PC-9 (cell line): ENCODE measurements at regions not wholly inside any gene's neighbourhood (a gene's known extent, or its start where the extent isn't known, plus 50 kb on each side); places are given as distances from the start of the nearest gene placed in this dataset.

Experiments
- BruUV-seq: library from RNA; stranded (reverse); fragments of 400-500 nt; replicated peaks from 2 replicates; lab custom pipeline; 2021; lab: Mats Ljungman, UMichigan
- CTCF ChIA-PET: fragments of 300-600 bp; sonication (Branson Sonifier 250); formaldehyde crosslinking; loops from one replicate; lab custom pipeline; 2022; ENCODE audit warnings: antibody characterized with exemption; lab: Charles Lee
- POLR2A ChIA-PET: fragments of 300-600 bp; sonication (Branson Sonifier 250); formaldehyde crosslinking; loops from one replicate; lab custom pipeline; 2022; ENCODE audit warnings: antibody characterized with exemption; ENCODE audit not compliant: unreplicated experiment; lab: Charles Lee
- DNase-seq, 2 experiments: peaks; one replicate each; pipeline versions ENCODE4 v3.0.0 to v3.0.0-alpha.2; 2015 to 2022; ENCODE audit warnings: mixed read lengths in 1 of 2
- H2AFZ ChIP-seq: fragments of 200-600 bp; sonication (generic); 2 replicates; pipeline ENCODE4 v1.8.1; 2017; ENCODE audit warnings: antibody characterized with exemption
- H3F3A ChIP-seq: fragments of 200-600 bp; sonication (generic); 2 replicates; pipeline ENCODE4 v1.8.1; 2017; ENCODE audit warnings: antibody characterized with exemption, mild to moderate bottlenecking, low read depth; ENCODE audit not compliant: insufficient read depth
- H3K27ac ChIP-seq: fragments of 200-600 bp; sonication (generic); 2 replicates; pipeline ENCODE4 v1.6.1; 2016; ENCODE audit warnings: mixed run types
- H3K27me3 ChIP-seq: fragments of 200-600 bp; sonication (generic); 2 replicates; pipeline ENCODE4 v1.6.1; 2016; ENCODE audit warnings: low read depth, mixed run types; ENCODE audit not compliant: insufficient read depth
- H3K36me3 ChIP-seq: fragments of 200-600 bp; sonication (generic); 2 replicates; pipeline ENCODE4 v1.6.1; 2016; ENCODE audit warnings: low read depth, mixed run types
- H3K4me1 ChIP-seq: fragments of 200-600 bp; sonication (generic); replicated peaks from 2 replicates; pipeline ENCODE4 v1.6.1; 2016; ENCODE audit warnings: mixed run types; ENCODE audit not compliant: insufficient read depth
- H3K4me2 ChIP-seq: fragments of 200-600 bp; sonication (generic); 2 replicates; pipeline ENCODE4 v1.6.1; 2017; ENCODE audit warnings: mixed run types
- H3K4me3 ChIP-seq: fragments of 200-600 bp; sonication (generic); 2 replicates; pipeline ENCODE4 v1.6.1; 2016; ENCODE audit warnings: mixed run types
- H3K79me2 ChIP-seq: fragments of 200-600 bp; sonication (generic); 2 replicates; pipeline ENCODE4 v1.6.1; 2017; ENCODE audit warnings: low read depth, mixed run types
- H3K9me2 ChIP-seq: fragments of 200-600 bp; sonication (generic); 2 replicates; pipeline ENCODE4 v1.8.1; 2017; ENCODE audit warnings: mild to moderate bottlenecking; ENCODE audit not compliant: insufficient read depth
- H3K9me3 ChIP-seq: fragments of 200-600 bp; sonication (generic); 2 replicates; pipeline ENCODE4 v1.8.1; 2016; ENCODE audit warnings: low read depth; ENCODE audit not compliant: insufficient read depth
- H4K20me1 ChIP-seq: fragments of 200-600 bp; sonication (generic); 2 replicates; pipeline ENCODE4 v1.8.1; 2017; ENCODE audit not compliant: insufficient read depth
- CTCF ChIP-seq: fragments of 200-600 bp; sonication (generic); conservative IDR thresholded peaks from 2 replicates; pipeline ENCODE4 v1.6.1; 2017; ENCODE audit warnings: mixed run types, antibody characterized with exemption, mild to moderate bottlenecking, moderate library complexity
- EZH2 ChIP-seq: fragments of 200-600 bp; sonication (generic); IDR thresholded peaks from 2 replicates; pipeline ENCODE4 v1.8.0; 2017; ENCODE audit warnings: antibody characterized with exemption, low read depth
- intact Hi-C: fragments of 100-400 bp; cut with micrococcal nuclease; formaldehyde crosslinking; loops from one replicate; pipeline ENCODE4 v1.10.0; 2022; ENCODE audit not compliant: unreplicated experiment

- no peaks in the 10 kb centered on the region for H3K4me1 ChIP-seq
- TF ChIP-seq CTCF (no peak), EZH2 (no peak)
- H3K9me3 ChIP-seq, result no peaks in the 10 kb centered on the region
- no peak overlapping the region for H3K27ac ChIP-seq
- intact Hi-C loops, result no loop called here
- H2AFZ ChIP-seq, result no peak overlapping the region
- CTCF ChIA-PET, result no interaction called here
- H3K27me3 ChIP-seq, result no peaks in the 10 kb centered on the region
- H3K36me3 ChIP-seq, result no peaks in the 10 kb centered on the region
- H3K9me2 ChIP-seq, result no peaks in the 10 kb centered on the region
- H3F3A ChIP-seq, result no peaks in the 10 kb centered on the region
- POLR2A ChIA-PET, result no interaction called here
- BruUV-seq, result no TSS peak
- no peak overlapping the region for H3K4me3 ChIP-seq
- H3K79me2 ChIP-seq, result no peaks in the 10 kb centered on the region
- H4K20me1 ChIP-seq, result no peaks in the 10 kb centered on the region
- no peak overlapping the region for H3K4me2 ChIP-seq
- no peak for DNase-seq
Measured at GRCh38 chr17:13765701-13766100, 164.0 kb upstream of the HS3ST3A1 start.

- intact Hi-C loops, result no loop called here
- no peak overlapping the region for H3K4me3 ChIP-seq
- H3K4me2 ChIP-seq, result no peak overlapping the region
- CTCF ChIA-PET, result no interaction called here
- no peak for DNase-seq
- H4K20me1 ChIP-seq, result no peaks in the 10 kb centered on the region
- H3K4me1 ChIP-seq, result no peaks in the 10 kb centered on the region
- H3K27me3 ChIP-seq, result no peaks in the 10 kb centered on the region
- H3K79me2 ChIP-seq, result no peaks in the 10 kb centered on the region
- no peaks in the 10 kb centered on the region for H3K9me2 ChIP-seq
- no peaks in the 10 kb centered on the region for H3F3A ChIP-seq
- BruUV-seq, result no TSS peak
- no peak for TF ChIP-seq EZH2
- TF ChIP-seq CTCF, result no peak
- POLR2A ChIA-PET, result no interaction called here
- no peaks in the 10 kb centered on the region for H3K9me3 ChIP-seq
- no peak overlapping the region for H3K27ac ChIP-seq
- no peaks in the 10 kb centered on the region for H3K36me3 ChIP-seq
- H2AFZ ChIP-seq, result no peak overlapping the region
Measured at GRCh38 chr17:13770702-13771101, 169.0 kb upstream of the HS3ST3A1 start.

GRCh38 chr17:13775450-13775849, 173.7 kb upstream of the HS3ST3A1 start:
- intact Hi-C loops, result no loop called here
- Histone ChIP-seq H3K9me3 (no peaks in the 10 kb centered on the region), H3K36me3 (no peaks in the 10 kb centered on the region), H3K27ac (no peak overlapping the region), H3F3A (no peaks in the 10 kb centered on the region), H2AFZ (no peak overlapping the region), H3K79me2 (no peaks in the 10 kb centered on the region), H4K20me1 (no peaks in the 10 kb centered on the region), H3K4me1 (no peaks in the 10 kb centered on the region), H3K4me3 (no peak overlapping the region), H3K4me2 (no peak overlapping the region), H3K9me2 (no peaks in the 10 kb centered on the region), H3K27me3 (no peaks in the 10 kb centered on the region)
- ChIA-PET POLR2A (no interaction called here), CTCF (no interaction called here)
- no peak for TF ChIP-seq EZH2
- TF ChIP-seq CTCF, result no peak
- no peak for DNase-seq
- BruUV-seq, result no TSS peak
